Endothelial cell of umbilical vein (primary cell): ENCODE measurements at regions not wholly inside any gene's neighbourhood (a gene's known extent, or its start where the extent isn't known, plus 50 kb on each side); places are given as distances from the start of the nearest gene placed in this dataset.

Source experiments
- BruUV-seq: library from RNA; stranded (reverse); fragments of 400-500 nt; replicated peaks from 2 replicates; lab custom pipeline; 2021; lab: Mats Ljungman, UMichigan
- CTCF ChIA-PET: fragments of 300-600, 350-600 bp; sonication (Branson Sonifier 250); formaldehyde crosslinking; loops from one replicate; lab custom pipeline; 2021; ENCODE audit warnings: antibody characterized with exemption, inconsistent platforms; lab: Charles Lee
- POLR2A ChIA-PET: fragments of 300-600, 350-600 bp; sonication (Branson Sonifier 250); formaldehyde crosslinking; loops from one replicate; lab custom pipeline; 2021; ENCODE audit warnings: antibody characterized with exemption, inconsistent platforms; lab: Charles Lee
- DNase-seq: peaks from one replicate; pipeline ENCODE4 v3.0.0-alpha.2; 2011; ENCODE audit warnings: low read depth, low spot score
- FAIRE-seq: peaks from 2 replicates; lab custom pipeline; 2011; peaks lifted over from hg19 to GRCh38; lab: Jason Lieb, UNC
- H2AFZ ChIP-seq: 2 replicates; pipeline ENCODE4 v1.6.0; 2012; ENCODE audit warnings: low read depth, low read length, control low read depth, inconsistent platforms
- H3K27ac ChIP-seq: 2 replicates; pipeline ENCODE4 v1.5.1; 2011; ENCODE audit warnings: low read depth, mild to moderate bottlenecking, control low read depth, low read length, moderate library complexity; ENCODE audit not compliant: insufficient read depth
- H3K27me3 ChIP-seq, 2 experiments: 2 replicates each; pipeline versions ENCODE4 v1.6.0 to v1.6.1; 2011; ENCODE audit warnings: low read length in 2 of 2, mixed read lengths in 1 of 2; ENCODE audit not compliant: control insufficient read depth in 2 of 2, insufficient read depth in 2 of 2
- H3K36me3 ChIP-seq, 2 experiments: 2 replicates in 1 of 2; 3 replicates in 1 of 2; pipeline ENCODE4 v1.5.1; 2011; ENCODE audit warnings: low read length in 2 of 2, mild to moderate bottlenecking in 1 of 2, moderate library complexity in 1 of 2; ENCODE audit not compliant: control insufficient read depth in 2 of 2, insufficient read depth in 2 of 2; ENCODE audit errors: extremely low read depth in 1 of 2
- H3K4me1 ChIP-seq: 3 replicates; pipeline ENCODE4 v1.5.1; 2011; ENCODE audit warnings: mild to moderate bottlenecking, low read length; ENCODE audit not compliant: control insufficient read depth, insufficient read depth; ENCODE audit errors: extremely low read depth
- H3K4me2 ChIP-seq: 2 replicates; pipeline ENCODE4 v1.6.1; 2011; ENCODE audit warnings: low read length, control low read depth, mixed read lengths; ENCODE audit not compliant: insufficient read depth
- H3K4me3 ChIP-seq, 3 experiments: fragments of 200-600 bp in 1 of 3; sonication (generic), shearing (Covaris generic) in 1 of 3; replicated peaks in 1 of 3; 2 replicates each; pipeline ENCODE4 v1.5.1; 2011 to 2016; ENCODE audit warnings: control low read depth in 3 of 3, low read length in 3 of 3, mild to moderate bottlenecking in 2 of 3, inconsistent platforms in 1 of 3, low read depth in 1 of 3, moderate library complexity in 1 of 3; ENCODE audit not compliant: insufficient read depth in 1 of 3
- H3K79me2 ChIP-seq: 2 replicates; pipeline ENCODE4 v1.6.0; 2012; ENCODE audit warnings: low read length, inconsistent platforms; ENCODE audit not compliant: control insufficient read depth, insufficient read depth
- H3K9ac ChIP-seq: replicated peaks from 2 replicates; pipeline ENCODE3; 2011; ENCODE audit warnings: low read length, control low read depth; ENCODE audit not compliant: insufficient read depth; ENCODE audit errors: extremely low read depth
- H3K9me1 ChIP-seq: replicated peaks from 3 replicates; pipeline ENCODE4 v1.6.0; 2011; ENCODE audit warnings: mild to moderate bottlenecking, low read length; ENCODE audit not compliant: control insufficient read depth, insufficient read depth; ENCODE audit errors: extremely low read depth
- H3K9me3 ChIP-seq: replicated peaks from 2 replicates; pipeline ENCODE4 v1.5.1; 2012; ENCODE audit warnings: low read length, inconsistent platforms; ENCODE audit not compliant: control insufficient read depth, insufficient read depth
- H4K20me1 ChIP-seq: replicated peaks from 2 replicates; pipeline ENCODE3; 2011; ENCODE audit warnings: mild to moderate bottlenecking, low read length; ENCODE audit not compliant: control insufficient read depth, insufficient read depth; ENCODE audit errors: extremely low read depth
- CTCF ChIP-seq, 2 donors: IDR thresholded peaks; 1 replicate in 1 of 2; 2 replicates in 1 of 2; pipeline ENCODE4 v1.5.1; 2011; ENCODE audit warnings: low read length in 2 of 2, mild to moderate bottlenecking in 2 of 2, moderate library complexity in 2 of 2, control low read depth in 1 of 2, inconsistent platforms in 1 of 2, low read depth in 1 of 2; ENCODE audit not compliant: insufficient read depth in 1 of 2; ENCODE audit errors: extremely low read depth in 1 of 2
- EZH2 ChIP-seq: IDR thresholded peaks from 2 replicates; pipeline ENCODE4 v1.6.1; 2012; ENCODE audit warnings: borderline replicate concordance, low read depth, mild to moderate bottlenecking, moderate library complexity, low read length, inconsistent platforms; ENCODE audit not compliant: severe bottlenecking
- FOS ChIP-seq: IDR thresholded peaks from 2 replicates; pipeline ENCODE4 v1.6.1; 2011; ENCODE audit warnings: mild to moderate bottlenecking, low read length, moderate library complexity, borderline replicate concordance; ENCODE audit not compliant: insufficient read depth
- GATA2 ChIP-seq: IDR thresholded peaks from 2 replicates; pipeline ENCODE4 v1.7.0; 2011; ENCODE audit warnings: low read depth, mild to moderate bottlenecking, moderate library complexity, mixed read lengths, low read length; ENCODE audit not compliant: insufficient read length, insufficient read depth
- JUN ChIP-seq: IDR thresholded peaks from 2 replicates; pipeline ENCODE4 v1.6.1; 2011; ENCODE audit warnings: borderline replicate concordance, low read depth; ENCODE audit not compliant: insufficient read length, insufficient read depth
- MAX ChIP-seq: IDR thresholded peaks from 2 replicates; pipeline ENCODE4 v1.6.1; 2011; ENCODE audit not compliant: insufficient read depth, insufficient read length
- MYC ChIP-seq: IDR thresholded peaks from one replicate; pipeline ENCODE4 v1.6.1; 2011; ENCODE audit warnings: mild to moderate bottlenecking, low read depth, low read length
- POLR2A ChIP-seq: IDR thresholded peaks from 2 replicates; pipeline ENCODE4 v1.6.1; 2012; ENCODE audit warnings: low read depth, mild to moderate bottlenecking, control low read depth, low read length
- POLR2AphosphoS5 ChIP-seq: IDR thresholded peaks from 2 replicates; pipeline ENCODE4 v1.6.1; 2012; ENCODE audit warnings: low read depth, mild to moderate bottlenecking, control low read depth, low read length, moderate library complexity; ENCODE audit not compliant: insufficient read depth
- dilution Hi-C: fragments of 300-500 bp; cut with MboI; formaldehyde crosslinking; loops from one replicate; pipeline ENCODE4 v1.15.0; 2019; ENCODE audit warnings: low sequenced_read_pairs; ENCODE audit not compliant: extremely low pct_ligation_motif_present
- intact Hi-C: fragments of 100-400 bp; cut with micrococcal nuclease; formaldehyde crosslinking; loops from one replicate; pipeline ENCODE4 v1.10.0; 2022

- Histone ChIP-seq H3K4me3 (no peak overlapping the region), H3K4me2 (no peak overlapping the region), H4K20me1 (no peaks in the 10 kb centered on the region), H3K9me1 (no peaks in the 10 kb centered on the region), H3K27me3 (no peaks in the 10 kb centered on the region), H3K4me1 (no peaks in the 10 kb centered on the region), H3K36me3 (no peaks in the 10 kb centered on the region), H3K79me2 (no peaks in the 10 kb centered on the region), H3K9ac (no peak overlapping the region), H3K9me3 (no peaks in the 10 kb centered on the region), H3K27ac (no peak overlapping the region), H2AFZ (no peak overlapping the region)
- intact Hi-C loops (no loop called here), dilution Hi-C loops (no loop called here)
- TF ChIP-seq CTCF (IDR thresholded peaks at IDR 0.05; ENCODE audit: extremely low read depth in 1 of 2, insufficient read depth in 1 of 2, low read depth in 1 of 2, low read length in 2 of 2) = no peak
- no peak for TF ChIP-seq FOS
- TF ChIP-seq MYC = no peak
- ChIA-PET CTCF (no interaction called here), POLR2A (no interaction called here)
- BruUV-seq = no TSS peak
- DNase-seq (no peak), FAIRE-seq (no peak)
These were observed 65.3 kb upstream of the MYLIP start for GRCh38 chr6:16063580-16063979.

GRCh38 chr6:16061818-16062217, 67.1 kb upstream of the MYLIP start:
- intact Hi-C loops = no loop called here

More at GRCh38 chr6:16061818-16062217, 67.1 kb upstream of the MYLIP start:
- Histone ChIP-seq H3K4me3 (no peak overlapping the region), H3K9me1 (no peaks in the 10 kb centered on the region), H3K36me3 (no peaks in the 10 kb centered on the region), H2AFZ (no peak overlapping the region), H4K20me1 (no peaks in the 10 kb centered on the region), H3K27me3 (no peaks in the 10 kb centered on the region), H3K27ac (no peak overlapping the region), H3K79me2 (no peaks in the 10 kb centered on the region), H3K4me1 (no peaks in the 10 kb centered on the region), H3K4me2 (no peak overlapping the region), H3K9ac (no peak overlapping the region), H3K9me3 (no peaks in the 10 kb centered on the region)
- no peak for FAIRE-seq
- CTCF ChIA-PET = no interaction called here
- dilution Hi-C loops = no loop called here
- DNase-seq = no peak
- POLR2A ChIA-PET = no interaction called here
- TF ChIP-seq EZH2 (no peak), MYC (no peak), MAX (no peak), FOS (no peak), JUN (no peak), CTCF (IDR thresholded peaks at IDR 0.05; ENCODE audit: extremely low read depth in 1 of 2, insufficient read depth in 1 of 2, low read depth in 1 of 2, low read length in 2 of 2) (no peak), POLR2A (no peak), POLR2AphosphoS5 (no peak), GATA2 (no peak)
- no TSS peak for BruUV-seq
